ENCODE measurements at regions not wholly inside any gene's neighbourhood (a gene's known extent, or its start where the extent isn't known, plus 50 kb on each side); places are given as distances from the start of the nearest gene placed in this dataset.

DNA sequence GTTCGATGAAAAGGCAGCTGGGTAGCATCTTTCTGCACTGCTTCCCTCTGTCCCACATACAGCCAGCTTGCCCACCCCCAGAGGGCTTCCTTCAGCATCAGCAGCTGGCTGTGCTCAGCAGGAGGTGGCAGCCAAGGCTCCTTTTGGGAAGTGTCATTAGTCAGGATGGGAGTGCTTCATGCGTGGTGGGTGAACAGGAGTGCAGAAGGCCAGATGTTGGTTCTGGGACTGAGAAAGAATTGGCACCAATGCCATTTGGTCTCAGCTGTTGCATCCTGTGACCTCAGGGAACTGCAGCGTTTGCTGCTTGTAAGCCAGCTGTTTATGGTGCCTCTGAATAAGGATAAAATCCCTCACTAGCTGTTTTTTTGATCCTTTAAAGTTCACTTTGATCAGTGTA lies 131.1 kb upstream of the SORCS3 start:
- no peak for TF ChIP-seq CTCF (IDR thresholded peaks at IDR 0.05)
- no peak for TF ChIP-seq POLR2A (IDR thresholded peaks at IDR 0.05)

All from prostate gland (tissue), 2 donors.